ENCODE measurements at regions not wholly inside any gene's neighbourhood (a gene's known extent, or its start where the extent isn't known, plus 50 kb on each side); places are given as distances from the start of the nearest gene placed in this dataset.

GRCh38 chr3:105065895-105066839, 300.5 kb upstream of the ALCAM start:
- H3K27me3 ChIP-seq (ENCODE audit: control insufficient read depth in 2 of 2, insufficient read depth in 1 of 2, low read length in 1 of 2) = no peaks in the 10 kb centered on the region
- no peak overlapping the region for H3K27ac ChIP-seq (ENCODE audit: low read depth in 1 of 2, low read length in 1 of 2)
- H3K9me3 ChIP-seq (ENCODE audit: control insufficient read depth in 2 of 2, insufficient read depth in 1 of 2, low read length in 1 of 2) = peaks cover 0 to 9% of the 10 kb centered on the region in 2 donors
- no peak overlapping the region for H3K4me3 ChIP-seq (ENCODE audit: low read length in 2 of 2)
- H3K4me1 ChIP-seq (ENCODE audit: control insufficient read depth in 2 of 2, insufficient read depth in 2 of 2, low read length in 2 of 2) = no peaks in the 10 kb centered on the region
- H3K36me3 ChIP-seq (ENCODE audit: control insufficient read depth in 2 of 2, insufficient read depth in 2 of 2, low read length in 1 of 2) = no peaks in the 10 kb centered on the region
- no peak for DNase-seq (ENCODE audit: low read depth in 6 of 9, low spot score in 9 of 9)
- 93% methylated on average over 8 of the region's 8 CpGs for WGBS

GRCh38 chr3:105067361-105067760, 299.3 kb upstream of the ALCAM start:
- WGBS = 79% methylated on average over 3 of the region's 3 CpGs
- H3K27ac ChIP-seq (ENCODE audit: low read depth in 1 of 2, low read length in 1 of 2) = no peak overlapping the region
- peak in 1 of 9 donors; percentile 5 for DNase-seq (ENCODE audit: low read depth in 6 of 9, low spot score in 9 of 9)
- no peak overlapping the region for H3K4me3 ChIP-seq (ENCODE audit: low read length in 2 of 2)
- H3K27me3 ChIP-seq (ENCODE audit: control insufficient read depth in 2 of 2, insufficient read depth in 1 of 2, low read length in 1 of 2) = no peaks in the 10 kb centered on the region
- no peaks in the 10 kb centered on the region for H3K36me3 ChIP-seq (ENCODE audit: control insufficient read depth in 2 of 2, insufficient read depth in 2 of 2, low read length in 1 of 2)
- no peaks in the 10 kb centered on the region for H3K4me1 ChIP-seq (ENCODE audit: control insufficient read depth in 2 of 2, insufficient read depth in 2 of 2, low read length in 2 of 2)
- peaks cover 0 to 9% of the 10 kb centered on the region in 2 donors for H3K9me3 ChIP-seq (ENCODE audit: control insufficient read depth in 2 of 2, insufficient read depth in 1 of 2, low read length in 1 of 2)

GRCh38 chr3:105077060-105077822, 289.5 kb upstream of the ALCAM start:
- H3K4me3 ChIP-seq (ENCODE audit: low read length in 2 of 2) = no peak overlapping the region
- DNase-seq (ENCODE audit: low read depth in 6 of 9, low spot score in 9 of 9) = no peak
- no peaks in the 10 kb centered on the region for H3K4me1 ChIP-seq (ENCODE audit: control insufficient read depth in 2 of 2, insufficient read depth in 2 of 2, low read length in 2 of 2)
- 97% methylated on average over 4 of the region's 4 CpGs for WGBS
- H3K36me3 ChIP-seq (ENCODE audit: control insufficient read depth in 2 of 2, insufficient read depth in 2 of 2, low read length in 1 of 2) = no peaks in the 10 kb centered on the region
- no peaks in the 10 kb centered on the region for H3K27me3 ChIP-seq (ENCODE audit: control insufficient read depth in 2 of 2, insufficient read depth in 1 of 2, low read length in 1 of 2)
- peaks cover 0 to 3% of the 10 kb centered on the region in 2 donors for H3K9me3 ChIP-seq (ENCODE audit: control insufficient read depth in 2 of 2, insufficient read depth in 1 of 2, low read length in 1 of 2)
- H3K27ac ChIP-seq (ENCODE audit: low read depth in 1 of 2, low read length in 1 of 2) = no peak overlapping the region

- H3K9me3 ChIP-seq (ENCODE audit: control insufficient read depth in 2 of 2, insufficient read depth in 1 of 2, low read length in 1 of 2) = no peaks in the 10 kb centered on the region
- 97% methylated on average over 1 of the region's 1 CpG for WGBS
- H3K27ac ChIP-seq (ENCODE audit: low read depth in 1 of 2, low read length in 1 of 2) = no peak overlapping the region
- H3K36me3 ChIP-seq (ENCODE audit: control insufficient read depth in 2 of 2, insufficient read depth in 2 of 2, low read length in 1 of 2) = no peaks in the 10 kb centered on the region
- H3K27me3 ChIP-seq (ENCODE audit: control insufficient read depth in 2 of 2, insufficient read depth in 1 of 2, low read length in 1 of 2) = no peaks in the 10 kb centered on the region
- H3K4me3 ChIP-seq (ENCODE audit: low read length in 2 of 2) = no peak overlapping the region
- DNase-seq (ENCODE audit: low read depth in 6 of 9, low spot score in 9 of 9) = no peak
- H3K4me1 ChIP-seq (ENCODE audit: control insufficient read depth in 2 of 2, insufficient read depth in 2 of 2, low read length in 2 of 2) = no peaks in the 10 kb centered on the region
These were observed 282.8 kb upstream of the ALCAM start for GRCh38 chr3:105083945-105084344.

GRCh38 chr3:105085506-105085905, 281.2 kb upstream of the ALCAM start:
- H3K9me3 ChIP-seq (ENCODE audit: control insufficient read depth in 2 of 2, insufficient read depth in 1 of 2, low read length in 1 of 2) = no peaks in the 10 kb centered on the region
- H3K27me3 ChIP-seq (ENCODE audit: control insufficient read depth in 2 of 2, insufficient read depth in 1 of 2, low read length in 1 of 2) = no peaks in the 10 kb centered on the region
- DNase-seq (ENCODE audit: low read depth in 6 of 9, low spot score in 9 of 9) = no peak
- no peak overlapping the region for H3K27ac ChIP-seq (ENCODE audit: low read depth in 1 of 2, low read length in 1 of 2)
- H3K4me1 ChIP-seq (ENCODE audit: control insufficient read depth in 2 of 2, insufficient read depth in 2 of 2, low read length in 2 of 2) = no peaks in the 10 kb centered on the region
- H3K4me3 ChIP-seq (ENCODE audit: low read length in 2 of 2) = no peak overlapping the region
- H3K36me3 ChIP-seq (ENCODE audit: control insufficient read depth in 2 of 2, insufficient read depth in 2 of 2, low read length in 1 of 2) = no peaks in the 10 kb centered on the region

GRCh38 chr3:105093371-105094252, 273.1 kb upstream of the ALCAM start:
- H3K4me3 ChIP-seq (ENCODE audit: low read length in 2 of 2) = no peak overlapping the region
- no peak overlapping the region for H3K27ac ChIP-seq (ENCODE audit: low read depth in 1 of 2, low read length in 1 of 2)
- no peaks in the 10 kb centered on the region for H3K36me3 ChIP-seq (ENCODE audit: control insufficient read depth in 2 of 2, insufficient read depth in 2 of 2, low read length in 1 of 2)
- 84% methylated on average over 7 of the region's 7 CpGs for WGBS
- H3K4me1 ChIP-seq (ENCODE audit: control insufficient read depth in 2 of 2, insufficient read depth in 2 of 2, low read length in 2 of 2) = no peaks in the 10 kb centered on the region
- no peak for DNase-seq (ENCODE audit: low read depth in 6 of 9, low spot score in 9 of 9)
- no peaks in the 10 kb centered on the region for H3K9me3 ChIP-seq (ENCODE audit: control insufficient read depth in 2 of 2, insufficient read depth in 1 of 2, low read length in 1 of 2)
- no peaks in the 10 kb centered on the region for H3K27me3 ChIP-seq (ENCODE audit: control insufficient read depth in 2 of 2, insufficient read depth in 1 of 2, low read length in 1 of 2)

GRCh38 chr3:105094588-105094987, 272.1 kb upstream of the ALCAM start:
- Histone ChIP-seq H3K27me3 (ENCODE audit: control insufficient read depth in 2 of 2, insufficient read depth in 1 of 2, low read length in 1 of 2) (no peaks in the 10 kb centered on the region), H3K9me3 (ENCODE audit: control insufficient read depth in 2 of 2, insufficient read depth in 1 of 2, low read length in 1 of 2) (no peaks in the 10 kb centered on the region), H3K27ac (ENCODE audit: low read depth in 1 of 2, low read length in 1 of 2) (no peak overlapping the region), H3K36me3 (ENCODE audit: control insufficient read depth in 2 of 2, insufficient read depth in 2 of 2, low read length in 1 of 2) (no peaks in the 10 kb centered on the region), H3K4me3 (ENCODE audit: low read length in 2 of 2) (no peak overlapping the region), H3K4me1 (ENCODE audit: control insufficient read depth in 2 of 2, insufficient read depth in 2 of 2, low read length in 2 of 2) (no peaks in the 10 kb centered on the region)
- no peak for DNase-seq (ENCODE audit: low read depth in 6 of 9, low spot score in 9 of 9)
- WGBS = 79% methylated on average over 3 of the region's 3 CpGs

- H3K27ac ChIP-seq (ENCODE audit: low read depth in 1 of 2, low read length in 1 of 2) = no peak overlapping the region
- H3K27me3 ChIP-seq (ENCODE audit: control insufficient read depth in 2 of 2, insufficient read depth in 1 of 2, low read length in 1 of 2) = no peaks in the 10 kb centered on the region
- WGBS = 92% methylated on average over 3 of the region's 3 CpGs
- peak in 1 of 9 donors; percentile 3 for DNase-seq (ENCODE audit: low read depth in 6 of 9, low spot score in 9 of 9)
- no peak overlapping the region for H3K4me3 ChIP-seq (ENCODE audit: low read length in 2 of 2)
- H3K36me3 ChIP-seq (ENCODE audit: control insufficient read depth in 2 of 2, insufficient read depth in 2 of 2, low read length in 1 of 2) = no peaks in the 10 kb centered on the region
- H3K4me1 ChIP-seq (ENCODE audit: control insufficient read depth in 2 of 2, insufficient read depth in 2 of 2, low read length in 2 of 2) = no peaks in the 10 kb centered on the region
- H3K9me3 ChIP-seq (ENCODE audit: control insufficient read depth in 2 of 2, insufficient read depth in 1 of 2, low read length in 1 of 2) = no peaks in the 10 kb centered on the region
These were observed 270.6 kb upstream of the ALCAM start for GRCh38 chr3:105096071-105096470.
